ENCODE measurements at regions not wholly inside any gene's neighbourhood (a gene's known extent, or its start where the extent isn't known, plus 50 kb on each side); places are given as distances from the start of the nearest gene placed in this dataset.
"Not testable (repeated sequence)": the region's sequence is repeated elsewhere in the genome, so short reads cannot be mapped to it uniquely, and the experiment has no call there.

- Mint-ChIP-seq H3K27me3 (ENCODE audit: low read depth) (no peaks in the 10 kb centered on the region), H3K4me3 (no peak overlapping the region), H3K9me3 (ENCODE audit: insufficient read depth) (peaks cover 3% of the 10 kb centered on the region), H3K27ac (no peak overlapping the region), H3K36me3 (ENCODE audit: low read depth) (no peaks in the 10 kb centered on the region), H3K4me1 (ENCODE audit: low read depth) (no peaks in the 10 kb centered on the region)
- ATAC-seq (no peak), DNase-seq (no peak)
- CTCF ChIA-PET: no interaction called here
- POLR2A ChIA-PET: no interaction called here
These were observed 551.0 kb upstream of the LRATD1 start for GRCh38 chr2:14081521-14081920.

DNA sequence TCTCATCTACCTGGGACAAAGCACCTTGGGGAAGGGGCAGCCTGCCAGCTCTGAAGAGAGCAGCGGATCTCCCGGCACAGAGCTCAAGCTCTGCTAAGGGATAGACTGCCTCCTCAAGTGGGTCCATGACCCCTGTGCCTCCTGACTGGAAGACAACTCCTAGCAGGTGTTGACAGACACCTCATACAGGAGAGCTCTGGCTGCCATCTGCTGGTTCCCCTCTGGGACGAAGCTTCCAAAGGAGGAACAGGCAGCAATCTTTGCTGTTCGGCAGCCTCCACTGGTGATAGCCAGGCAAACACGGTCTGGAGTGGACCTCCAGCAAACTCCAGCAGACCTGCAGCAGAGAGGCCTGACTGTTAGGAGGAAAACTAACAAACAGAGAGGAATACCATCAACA lies 549.9 kb upstream of the LRATD1 start:
- ATAC-seq (no peak), DNase-seq (no peak)
- Mint-ChIP-seq H3K27ac (no peak overlapping the region), H3K9me3 (ENCODE audit: insufficient read depth) (no peaks in the 10 kb centered on the region), H3K4me1 (ENCODE audit: low read depth) (no peaks in the 10 kb centered on the region), H3K27me3 (ENCODE audit: low read depth) (no peaks in the 10 kb centered on the region), H3K36me3 (ENCODE audit: low read depth) (no peaks in the 10 kb centered on the region), H3K4me3 (no peak overlapping the region)
- CTCF ChIA-PET: no interaction called here
- POLR2A ChIA-PET: no interaction called here

DNA sequence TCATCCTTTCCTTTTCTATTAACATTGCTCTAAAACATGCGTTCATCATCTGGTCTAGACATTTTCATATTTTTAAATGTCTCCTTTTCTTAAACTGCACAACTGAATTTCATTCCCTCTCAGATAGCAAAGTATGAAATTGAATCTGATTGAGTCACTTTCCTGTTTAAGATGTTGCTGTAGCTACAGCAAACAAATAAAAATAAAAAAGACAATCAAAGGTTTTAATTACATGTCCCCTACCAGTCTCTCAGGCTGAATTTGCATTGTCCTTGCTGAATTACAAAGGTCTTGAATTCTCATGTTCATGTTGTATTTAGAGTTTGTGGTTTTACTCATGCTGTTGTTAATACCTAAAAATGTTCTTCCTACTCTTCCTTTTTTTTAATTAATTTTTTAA lies 537.9 kb upstream of the LRATD1 start:
- H3K9me3 Mint-ChIP-seq (ENCODE audit: insufficient read depth): peaks cover 17% of the 10 kb centered on the region
- ChIA-PET POLR2A (no interaction called here), CTCF (no interaction called here)
- DNase-seq: no peak
- H3K36me3 Mint-ChIP-seq (ENCODE audit: low read depth): no peaks in the 10 kb centered on the region
- ATAC-seq: no peak
- H3K27ac Mint-ChIP-seq: no peak overlapping the region
- H3K27me3 Mint-ChIP-seq (ENCODE audit: low read depth): no peaks in the 10 kb centered on the region
- H3K4me3 Mint-ChIP-seq: no peak overlapping the region
- no peaks in the 10 kb centered on the region for H3K4me1 Mint-ChIP-seq (ENCODE audit: low read depth)

DNA sequence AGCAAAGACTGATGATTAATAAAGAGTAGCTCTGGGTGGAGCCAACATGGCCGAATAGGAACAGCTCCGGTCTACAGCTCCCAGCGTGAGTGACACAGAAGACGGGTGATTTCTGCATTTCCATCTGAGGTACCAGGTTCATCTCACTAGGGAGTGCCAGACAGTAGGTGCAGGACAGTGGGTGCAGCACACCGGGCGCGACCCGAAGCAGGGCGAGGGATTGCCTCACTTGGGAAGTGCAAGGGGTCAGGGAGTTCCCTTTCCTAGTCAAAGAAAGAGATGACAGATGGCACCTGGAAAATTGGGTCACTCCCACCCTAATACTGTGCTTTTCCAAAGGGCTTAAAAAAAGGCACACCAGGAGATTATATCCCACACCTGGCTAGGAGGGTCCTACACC lies 533.4 kb upstream of the LRATD1 start:
- POLR2A ChIA-PET; H3K36me3 Mint-ChIP-seq (ENCODE audit: low read depth); H3K27ac Mint-ChIP-seq; H3K4me3 Mint-ChIP-seq; ATAC-seq; H3K27me3 Mint-ChIP-seq (ENCODE audit: low read depth); H3K4me1 Mint-ChIP-seq (ENCODE audit: low read depth); DNase-seq; CTCF ChIA-PET: not testable (repeated sequence)
- H3K9me3 Mint-ChIP-seq (ENCODE audit: insufficient read depth): peaks cover 25% of the 10 kb centered on the region

DNA sequence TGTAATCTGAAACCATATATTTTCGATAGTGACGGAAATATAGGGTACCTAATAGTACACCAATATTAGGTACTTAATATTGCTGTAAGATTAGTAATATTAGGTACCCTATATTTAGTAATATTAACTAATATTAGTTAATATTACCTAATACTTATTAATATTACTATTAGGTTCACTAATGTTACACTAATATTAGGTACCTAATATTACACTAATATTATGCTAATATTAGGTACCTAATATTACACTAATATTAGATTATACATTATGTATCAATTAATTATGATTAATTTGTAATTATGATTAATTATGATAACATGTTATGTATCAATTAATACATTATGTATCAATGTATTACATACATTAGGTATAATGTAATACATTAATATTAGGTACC lies 518.2 kb upstream of the LRATD1 start:
- Mint-ChIP-seq H3K4me3 (no peak overlapping the region), H3K9me3 (ENCODE audit: insufficient read depth) (peaks cover 21% of the 10 kb centered on the region), H3K36me3 (ENCODE audit: low read depth) (no peaks in the 10 kb centered on the region), H3K27me3 (ENCODE audit: low read depth) (no peaks in the 10 kb centered on the region), H3K4me1 (ENCODE audit: low read depth) (no peaks in the 10 kb centered on the region), H3K27ac (no peak overlapping the region)
- CTCF ChIA-PET: no interaction called here
- no peak for ATAC-seq
- POLR2A ChIA-PET: no interaction called here
- no peak for DNase-seq

DNA sequence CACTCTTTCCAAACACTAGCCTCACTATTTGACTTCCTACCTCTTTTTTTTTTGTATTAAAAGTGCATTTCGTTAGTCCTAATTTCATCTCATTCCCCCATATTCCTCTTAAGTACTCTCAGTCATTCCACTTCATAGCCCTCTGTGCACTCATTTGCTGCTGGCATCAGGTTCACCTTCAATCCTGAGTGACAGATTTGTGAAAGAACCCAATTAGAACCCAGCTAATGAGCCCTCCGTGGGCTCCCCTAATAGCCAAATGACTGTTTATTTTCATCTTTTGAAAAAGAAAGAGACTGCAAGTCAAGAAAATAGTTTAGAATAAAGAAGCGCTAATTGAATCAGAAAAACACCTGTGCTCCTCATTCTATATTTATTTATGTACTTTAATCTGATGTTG lies 512.1 kb upstream of the LRATD1 start:
- ChIA-PET CTCF (no interaction called here), POLR2A (no interaction called here)
- H3K9me3 Mint-ChIP-seq (ENCODE audit: insufficient read depth): peaks cover 7% of the 10 kb centered on the region
- no peak overlapping the region for H3K27ac Mint-ChIP-seq
- H3K4me1 Mint-ChIP-seq (ENCODE audit: low read depth): no peaks in the 10 kb centered on the region
- no peaks in the 10 kb centered on the region for H3K36me3 Mint-ChIP-seq (ENCODE audit: low read depth)
- ATAC-seq (no peak), DNase-seq (no peak)
- H3K4me3 Mint-ChIP-seq: no peak overlapping the region
- H3K27me3 Mint-ChIP-seq (ENCODE audit: low read depth): no peaks in the 10 kb centered on the region

DNA sequence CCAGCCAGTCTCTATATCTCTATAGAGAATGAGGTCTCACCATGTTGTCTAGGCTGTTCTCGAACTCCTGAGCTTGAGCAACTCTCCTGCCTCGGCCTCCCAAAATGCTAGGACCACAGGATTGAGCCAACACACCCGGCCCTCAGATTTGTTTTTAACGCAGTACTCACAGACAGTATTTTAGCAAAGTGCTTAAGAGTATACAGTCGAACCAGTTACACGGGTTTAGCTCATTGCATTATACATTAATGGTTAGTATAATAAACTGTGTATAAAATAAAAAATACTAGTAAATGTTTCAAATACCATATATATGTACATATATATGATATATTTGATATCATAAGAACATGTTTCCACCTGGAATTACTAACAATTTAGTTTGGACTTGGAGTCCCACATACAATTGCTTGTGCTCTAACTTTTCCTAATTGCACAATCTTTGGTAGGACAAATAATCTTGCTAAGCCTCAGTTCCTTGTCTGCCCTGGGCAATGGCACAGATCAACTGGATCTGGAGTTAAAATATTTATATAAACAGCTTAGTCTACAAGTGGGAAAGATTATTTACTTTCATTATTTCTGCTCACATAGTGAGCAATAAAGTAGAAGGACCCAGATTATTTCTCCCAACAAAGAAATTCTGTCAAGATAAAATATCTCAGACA lies 508.9 kb upstream of the LRATD1 start:
- no peak for ATAC-seq
- POLR2A ChIA-PET: no interaction called here

DNA sequence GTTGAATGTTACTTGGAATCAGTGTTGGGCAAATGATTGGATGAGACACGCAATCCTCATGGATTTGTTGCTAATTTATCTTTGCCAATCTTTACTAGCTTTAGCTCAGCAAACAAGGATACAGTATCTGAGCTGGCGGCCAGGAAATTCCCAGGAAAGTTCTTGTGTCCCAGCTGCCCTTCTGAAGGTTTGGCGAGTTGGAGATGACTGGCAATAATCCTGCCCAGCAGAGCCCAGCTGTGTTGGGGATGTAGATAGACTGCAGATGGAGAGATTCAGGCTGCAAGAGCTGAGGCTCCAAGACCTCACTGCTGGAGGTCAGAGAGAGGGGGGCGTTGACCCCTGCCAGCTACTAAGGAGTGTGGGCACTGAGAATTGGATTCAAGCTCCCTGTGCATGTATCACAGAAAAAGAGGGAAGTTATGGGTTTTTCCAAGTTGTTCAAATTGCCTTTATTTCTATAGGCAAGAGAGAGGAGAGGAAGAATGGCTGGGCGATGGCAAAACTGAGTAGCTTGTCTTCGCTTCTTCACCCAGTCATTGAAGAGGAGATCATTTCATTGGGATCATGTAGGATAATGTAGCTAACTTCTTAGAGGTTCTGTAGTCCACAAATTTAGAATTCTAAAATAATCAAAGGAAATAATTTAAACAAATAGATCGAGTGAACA lies 506.8 kb upstream of the LRATD1 start:
- Mint-ChIP-seq H3K4me3 (no peak overlapping the region), H3K27me3 (ENCODE audit: low read depth) (no peaks in the 10 kb centered on the region), H3K27ac (no peak overlapping the region), H3K36me3 (ENCODE audit: low read depth) (no peaks in the 10 kb centered on the region), H3K9me3 (ENCODE audit: insufficient read depth) (peaks cover 10% of the 10 kb centered on the region), H3K4me1 (ENCODE audit: low read depth) (no peaks in the 10 kb centered on the region)
- ChIA-PET CTCF (no interaction called here), POLR2A (no interaction called here)
- DNase-seq: no peak
- ATAC-seq: no peak

More for the DNA sequence above, 508.9 kb upstream of the LRATD1 start:
- no peaks in the 10 kb centered on the region for H3K4me1 Mint-ChIP-seq (ENCODE audit: low read depth)
- peaks cover 10% of the 10 kb centered on the region for H3K9me3 Mint-ChIP-seq (ENCODE audit: insufficient read depth)
- no peak for DNase-seq
- H3K27ac Mint-ChIP-seq: no peak overlapping the region
- CTCF ChIA-PET: no interaction called here
- no peaks in the 10 kb centered on the region for H3K36me3 Mint-ChIP-seq (ENCODE audit: low read depth)
- no peaks in the 10 kb centered on the region for H3K27me3 Mint-ChIP-seq (ENCODE audit: low read depth)
- no peak overlapping the region for H3K4me3 Mint-ChIP-seq

DNA sequence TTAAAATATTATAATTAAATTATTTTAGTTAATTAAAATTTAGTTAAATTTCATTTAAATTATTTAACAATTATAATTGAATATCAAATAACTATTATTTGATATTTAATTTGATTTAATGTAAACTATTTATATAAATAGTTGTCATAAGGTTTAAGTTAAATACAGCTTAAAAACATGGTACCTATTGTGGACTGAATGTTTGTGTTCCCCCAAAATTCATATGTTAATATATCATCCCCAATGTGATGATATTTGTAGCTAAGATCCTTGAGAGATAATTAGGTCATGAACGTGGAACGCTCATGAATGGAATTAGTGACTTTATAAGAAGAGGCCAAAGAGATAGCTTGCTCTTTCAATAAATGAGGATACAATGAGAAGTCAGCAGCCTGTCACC lies 505.7 kb upstream of the LRATD1 start:
- no peaks in the 10 kb centered on the region for H3K36me3 Mint-ChIP-seq (ENCODE audit: low read depth)
- H3K27ac Mint-ChIP-seq: no peak overlapping the region
- no peak for ATAC-seq
- no peaks in the 10 kb centered on the region for H3K27me3 Mint-ChIP-seq (ENCODE audit: low read depth)
- H3K9me3 Mint-ChIP-seq (ENCODE audit: insufficient read depth): peaks cover 10% of the 10 kb centered on the region
- ChIA-PET CTCF (no interaction called here), POLR2A (no interaction called here)
- H3K4me3 Mint-ChIP-seq: no peak overlapping the region
- no peak for DNase-seq
- H3K4me1 Mint-ChIP-seq (ENCODE audit: low read depth): no peaks in the 10 kb centered on the region

DNA sequence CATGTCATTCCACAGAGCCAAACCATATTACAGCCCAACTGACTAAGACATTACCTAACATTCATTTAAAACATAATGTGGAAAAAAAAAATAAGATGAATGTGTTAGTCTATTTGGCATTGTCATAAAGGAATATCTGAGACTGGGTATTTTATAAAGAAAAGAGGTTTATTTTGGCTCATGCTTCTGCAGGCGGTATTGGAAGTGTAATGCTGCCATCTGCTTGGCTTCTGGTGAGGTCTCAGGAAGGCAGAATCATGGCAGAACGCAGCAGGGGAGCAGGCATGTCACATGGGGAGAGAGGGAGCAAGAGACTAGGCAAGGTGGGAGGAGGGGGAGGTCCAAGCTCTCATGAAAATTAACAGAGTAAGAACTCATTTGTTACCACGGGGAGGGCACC lies 504.8 kb upstream of the LRATD1 start:
- no peak for ATAC-seq
- ChIA-PET CTCF (no interaction called here), POLR2A (interaction anchor here (0.6 kb wide), 1 partner anchor 1108 kb away, joined by 3 read pairs; no protein-coding TSS in a partner anchor)
- Mint-ChIP-seq H3K4me3 (no peak overlapping the region), H3K27ac (no peak overlapping the region), H3K36me3 (ENCODE audit: low read depth) (no peaks in the 10 kb centered on the region), H3K9me3 (ENCODE audit: insufficient read depth) (peaks cover 10% of the 10 kb centered on the region), H3K4me1 (ENCODE audit: low read depth) (no peaks in the 10 kb centered on the region), H3K27me3 (ENCODE audit: low read depth) (no peaks in the 10 kb centered on the region)
- DNase-seq: no peak

GRCh38 chr2:14132386-14132785 lies 500.1 kb upstream of the LRATD1 start:
- ATAC-seq (no peak), DNase-seq (no peak)
- Mint-ChIP-seq H3K4me3 (no peak overlapping the region), H3K36me3 (ENCODE audit: low read depth) (no peaks in the 10 kb centered on the region), H3K4me1 (ENCODE audit: low read depth) (no peaks in the 10 kb centered on the region), H3K27me3 (ENCODE audit: low read depth) (no peaks in the 10 kb centered on the region), H3K27ac (no peak overlapping the region), H3K9me3 (ENCODE audit: insufficient read depth) (peaks cover 3% of the 10 kb centered on the region)
- POLR2A ChIA-PET: no interaction called here
- CTCF ChIA-PET: no interaction called here

DNA sequence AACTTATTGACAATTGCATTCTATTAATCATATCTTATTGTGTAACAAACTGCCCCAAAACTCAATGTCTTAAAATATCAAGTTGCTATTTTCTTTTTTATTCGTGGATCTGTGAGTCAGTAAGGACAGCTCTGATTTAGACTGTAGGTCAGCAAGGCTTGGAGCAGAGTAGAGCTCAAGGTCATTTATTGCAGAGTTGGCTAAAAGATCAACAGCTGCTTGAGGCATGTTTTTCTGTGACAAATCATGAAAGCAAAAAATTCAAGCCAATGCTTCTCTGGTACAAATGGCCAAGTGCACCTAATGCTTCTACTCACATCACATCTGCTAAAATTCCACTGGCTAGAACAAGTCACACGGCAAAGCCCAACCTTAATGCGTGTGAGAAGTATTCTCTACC lies 497.7 kb upstream of the LRATD1 start:
- CTCF ChIA-PET: no interaction called here
- H3K27ac Mint-ChIP-seq: no peak overlapping the region
- ATAC-seq: no peak
- no peaks in the 10 kb centered on the region for H3K4me1 Mint-ChIP-seq (ENCODE audit: low read depth)
- no peak for DNase-seq
- peaks cover 3% of the 10 kb centered on the region for H3K9me3 Mint-ChIP-seq (ENCODE audit: insufficient read depth)
- H3K27me3 Mint-ChIP-seq (ENCODE audit: low read depth): no peaks in the 10 kb centered on the region
- POLR2A ChIA-PET: no interaction called here
- H3K4me3 Mint-ChIP-seq: no peak overlapping the region
- H3K36me3 Mint-ChIP-seq (ENCODE audit: low read depth): no peaks in the 10 kb centered on the region

DNA sequence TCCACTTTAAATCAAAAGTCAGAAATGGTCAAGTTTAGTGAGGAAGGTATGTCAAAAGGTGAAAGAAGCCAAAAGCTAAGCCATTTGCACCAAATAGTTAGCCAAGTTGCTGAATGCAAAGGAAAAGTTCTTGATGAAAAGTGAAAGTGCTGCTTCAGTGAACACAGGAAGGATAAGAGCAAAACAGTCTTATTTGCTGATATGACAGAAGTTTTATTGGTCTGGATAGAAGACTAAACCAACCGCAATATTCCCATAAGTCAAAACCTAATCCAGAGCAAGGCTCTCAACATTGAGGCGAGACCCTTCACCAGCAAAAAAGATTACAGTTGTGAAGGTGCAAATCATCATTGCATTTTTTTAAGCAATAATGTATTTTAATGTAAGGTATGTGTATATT lies 496.5 kb upstream of the LRATD1 start:
- peaks cover 10% of the 10 kb centered on the region for H3K9me3 Mint-ChIP-seq (ENCODE audit: insufficient read depth)
- no peaks in the 10 kb centered on the region for H3K27me3 Mint-ChIP-seq (ENCODE audit: low read depth)
- H3K4me1 Mint-ChIP-seq (ENCODE audit: low read depth): no peaks in the 10 kb centered on the region
- no peak for ATAC-seq
- H3K27ac Mint-ChIP-seq: no peak overlapping the region
- CTCF ChIA-PET: no interaction called here
- POLR2A ChIA-PET: no interaction called here
- no peak for DNase-seq
- H3K36me3 Mint-ChIP-seq (ENCODE audit: low read depth): no peaks in the 10 kb centered on the region
- no peak overlapping the region for H3K4me3 Mint-ChIP-seq

All from activated CD8-positive, alpha-beta T cell treated with anti-CD3 and anti-CD28 coated beads, Interleukin-2, amount 10 ng/mL, durations not matched to agents 7 days and 5 days (primary cell).